PC-9 (cell line): ENCODE measurements at regions not wholly inside any gene's neighbourhood (a gene's known extent, or its start where the extent isn't known, plus 50 kb on each side); places are given as distances from the start of the nearest gene placed in this dataset.

Experiments
- BruUV-seq: library from RNA; stranded (reverse); fragments of 400-500 nt; replicated peaks from 2 replicates; lab custom pipeline; 2021; lab: Mats Ljungman, UMichigan
- CTCF ChIA-PET: fragments of 300-600 bp; sonication (Branson Sonifier 250); formaldehyde crosslinking; loops from one replicate; lab custom pipeline; 2022; ENCODE audit warnings: antibody characterized with exemption; lab: Charles Lee
- POLR2A ChIA-PET: fragments of 300-600 bp; sonication (Branson Sonifier 250); formaldehyde crosslinking; loops from one replicate; lab custom pipeline; 2022; ENCODE audit warnings: antibody characterized with exemption; ENCODE audit not compliant: unreplicated experiment; lab: Charles Lee
- DNase-seq, 2 experiments: peaks; one replicate each; pipeline versions ENCODE4 v3.0.0 to v3.0.0-alpha.2; 2015 to 2022; ENCODE audit warnings: mixed read lengths in 1 of 2
- H2AFZ ChIP-seq: fragments of 200-600 bp; sonication (generic); 2 replicates; pipeline ENCODE4 v1.8.1; 2017; ENCODE audit warnings: antibody characterized with exemption
- H3F3A ChIP-seq: fragments of 200-600 bp; sonication (generic); 2 replicates; pipeline ENCODE4 v1.8.1; 2017; ENCODE audit warnings: antibody characterized with exemption, mild to moderate bottlenecking, low read depth; ENCODE audit not compliant: insufficient read depth
- H3K27ac ChIP-seq: fragments of 200-600 bp; sonication (generic); 2 replicates; pipeline ENCODE4 v1.6.1; 2016; ENCODE audit warnings: mixed run types
- H3K27me3 ChIP-seq: fragments of 200-600 bp; sonication (generic); 2 replicates; pipeline ENCODE4 v1.6.1; 2016; ENCODE audit warnings: low read depth, mixed run types; ENCODE audit not compliant: insufficient read depth
- H3K36me3 ChIP-seq: fragments of 200-600 bp; sonication (generic); 2 replicates; pipeline ENCODE4 v1.6.1; 2016; ENCODE audit warnings: low read depth, mixed run types
- H3K4me1 ChIP-seq: fragments of 200-600 bp; sonication (generic); replicated peaks from 2 replicates; pipeline ENCODE4 v1.6.1; 2016; ENCODE audit warnings: mixed run types; ENCODE audit not compliant: insufficient read depth
- H3K4me2 ChIP-seq: fragments of 200-600 bp; sonication (generic); 2 replicates; pipeline ENCODE4 v1.6.1; 2017; ENCODE audit warnings: mixed run types
- H3K4me3 ChIP-seq: fragments of 200-600 bp; sonication (generic); 2 replicates; pipeline ENCODE4 v1.6.1; 2016; ENCODE audit warnings: mixed run types
- H3K79me2 ChIP-seq: fragments of 200-600 bp; sonication (generic); 2 replicates; pipeline ENCODE4 v1.6.1; 2017; ENCODE audit warnings: low read depth, mixed run types
- H3K9me2 ChIP-seq: fragments of 200-600 bp; sonication (generic); 2 replicates; pipeline ENCODE4 v1.8.1; 2017; ENCODE audit warnings: mild to moderate bottlenecking; ENCODE audit not compliant: insufficient read depth
- H3K9me3 ChIP-seq: fragments of 200-600 bp; sonication (generic); 2 replicates; pipeline ENCODE4 v1.8.1; 2016; ENCODE audit warnings: low read depth; ENCODE audit not compliant: insufficient read depth
- H4K20me1 ChIP-seq: fragments of 200-600 bp; sonication (generic); 2 replicates; pipeline ENCODE4 v1.8.1; 2017; ENCODE audit not compliant: insufficient read depth
- EZH2 ChIP-seq: fragments of 200-600 bp; sonication (generic); IDR thresholded peaks from 2 replicates; pipeline ENCODE4 v1.8.0; 2017; ENCODE audit warnings: antibody characterized with exemption, low read depth
- intact Hi-C: fragments of 100-400 bp; cut with micrococcal nuclease; formaldehyde crosslinking; loops from one replicate; pipeline ENCODE4 v1.10.0; 2022; ENCODE audit not compliant: unreplicated experiment
- TF ChIP-seq, protein P1 (sequence below): fragments of 200-600 bp; sonication (generic); conservative IDR thresholded peaks from 2 replicates; pipeline ENCODE4 v1.6.1; 2017; ENCODE audit warnings: mixed run types, antibody characterized with exemption, mild to moderate bottlenecking, moderate library complexity

- Histone ChIP-seq H3K27ac (no peak overlapping the region), H3K4me3 (no peak overlapping the region), H3K4me1 (no peaks in the 10 kb centered on the region), H4K20me1 (no peaks in the 10 kb centered on the region), H3K36me3 (no peaks in the 10 kb centered on the region), H3K79me2 (no peaks in the 10 kb centered on the region), H3K9me3 (no peaks in the 10 kb centered on the region), H2AFZ (no peak overlapping the region), H3K4me2 (no peak overlapping the region), H3K27me3 (no peaks in the 10 kb centered on the region), H3K9me2 (peaks cover 3% of the 10 kb centered on the region; the same call in 1 of the 2 replicates), H3F3A (no peaks in the 10 kb centered on the region)
- no peak for TF ChIP-seq EZH2
- TF ChIP-seq, protein P1, sequence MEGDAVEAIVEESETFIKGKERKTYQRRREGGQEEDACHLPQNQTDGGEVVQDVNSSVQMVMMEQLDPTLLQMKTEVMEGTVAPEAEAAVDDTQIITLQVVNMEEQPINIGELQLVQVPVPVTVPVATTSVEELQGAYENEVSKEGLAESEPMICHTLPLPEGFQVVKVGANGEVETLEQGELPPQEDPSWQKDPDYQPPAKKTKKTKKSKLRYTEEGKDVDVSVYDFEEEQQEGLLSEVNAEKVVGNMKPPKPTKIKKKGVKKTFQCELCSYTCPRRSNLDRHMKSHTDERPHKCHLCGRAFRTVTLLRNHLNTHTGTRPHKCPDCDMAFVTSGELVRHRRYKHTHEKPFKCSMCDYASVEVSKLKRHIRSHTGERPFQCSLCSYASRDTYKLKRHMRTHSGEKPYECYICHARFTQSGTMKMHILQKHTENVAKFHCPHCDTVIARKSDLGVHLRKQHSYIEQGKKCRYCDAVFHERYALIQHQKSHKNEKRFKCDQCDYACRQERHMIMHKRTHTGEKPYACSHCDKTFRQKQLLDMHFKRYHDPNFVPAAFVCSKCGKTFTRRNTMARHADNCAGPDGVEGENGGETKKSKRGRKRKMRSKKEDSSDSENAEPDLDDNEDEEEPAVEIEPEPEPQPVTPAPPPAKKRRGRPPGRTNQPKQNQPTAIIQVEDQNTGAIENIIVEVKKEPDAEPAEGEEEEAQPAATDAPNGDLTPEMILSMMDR: no peak
- DNase-seq: no peak
- CTCF ChIA-PET: no interaction called here
- intact Hi-C loops: no loop called here
- BruUV-seq: no TSS peak
- POLR2A ChIA-PET: no interaction called here
These were observed 50.9 kb upstream of the PGR start for GRCh38 chr11:101180481-101180880.
